HG03103 (cell line): ENCODE measurements at regions not wholly inside any gene's neighbourhood (a gene's known extent, or its start where the extent isn't known, plus 50 kb on each side); places are given as distances from the start of the nearest gene placed in this dataset.
"Not testable (repeated sequence)": the region's sequence is repeated elsewhere in the genome, so short reads cannot be mapped to it uniquely, and the experiment has no call there.

ENCODE experiments used
- ATAC-seq: cut with Tn5 transposase; IDR thresholded peaks from one replicate; pipeline ENCODE4 v1.9.1; 2021; ENCODE audit warnings: low read depth; ENCODE audit not compliant: unreplicated experiment

DNA sequence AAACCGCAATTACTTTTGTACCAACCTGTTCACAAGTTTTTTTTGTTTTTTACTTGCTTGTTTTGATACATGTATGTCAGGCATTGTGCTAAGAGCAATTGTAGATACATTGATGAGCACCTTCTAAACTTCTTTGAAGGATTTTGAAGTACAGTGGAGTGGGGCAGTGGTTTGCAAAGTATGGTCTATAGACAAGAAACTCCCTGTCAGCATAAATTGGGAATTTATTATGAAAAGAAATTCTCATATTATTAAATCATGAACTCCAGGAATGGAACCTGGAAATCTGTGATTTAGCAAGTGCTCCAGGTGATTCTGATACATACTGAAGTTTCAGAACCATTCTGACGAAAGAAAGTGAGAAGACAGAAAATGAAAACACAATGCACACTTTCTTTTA is 733.4 kb downstream of the C4orf33 start:
- ATAC-seq = no peak

GRCh38 chr4:129839687-129840086 is 743.7 kb downstream of the C4orf33 start:
- no peak for ATAC-seq

- no peak for ATAC-seq
Measured at GRCh38 chr4:129842096-129842495, 746.1 kb downstream of the C4orf33 start.

DNA sequence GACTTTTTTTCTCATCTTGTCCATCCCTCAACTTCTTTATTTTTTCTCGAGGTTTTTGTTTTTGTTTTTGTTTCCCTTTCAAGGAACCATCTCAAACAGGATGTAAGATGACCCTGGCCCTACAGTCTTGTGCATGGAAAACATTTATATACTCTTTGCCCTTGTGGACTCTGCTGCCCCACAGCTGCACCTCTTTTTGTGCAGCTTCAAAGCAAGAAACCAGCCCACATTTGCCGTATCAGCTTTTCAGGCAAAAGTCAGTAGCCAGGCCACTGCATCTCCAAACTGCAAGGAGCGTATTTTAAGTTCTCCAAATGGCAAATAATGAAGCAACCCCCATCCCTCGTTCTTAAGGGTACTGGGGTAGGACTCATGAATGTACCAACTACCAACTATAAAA is 756.5 kb downstream of the C4orf33 start:
- no peak for ATAC-seq

DNA sequence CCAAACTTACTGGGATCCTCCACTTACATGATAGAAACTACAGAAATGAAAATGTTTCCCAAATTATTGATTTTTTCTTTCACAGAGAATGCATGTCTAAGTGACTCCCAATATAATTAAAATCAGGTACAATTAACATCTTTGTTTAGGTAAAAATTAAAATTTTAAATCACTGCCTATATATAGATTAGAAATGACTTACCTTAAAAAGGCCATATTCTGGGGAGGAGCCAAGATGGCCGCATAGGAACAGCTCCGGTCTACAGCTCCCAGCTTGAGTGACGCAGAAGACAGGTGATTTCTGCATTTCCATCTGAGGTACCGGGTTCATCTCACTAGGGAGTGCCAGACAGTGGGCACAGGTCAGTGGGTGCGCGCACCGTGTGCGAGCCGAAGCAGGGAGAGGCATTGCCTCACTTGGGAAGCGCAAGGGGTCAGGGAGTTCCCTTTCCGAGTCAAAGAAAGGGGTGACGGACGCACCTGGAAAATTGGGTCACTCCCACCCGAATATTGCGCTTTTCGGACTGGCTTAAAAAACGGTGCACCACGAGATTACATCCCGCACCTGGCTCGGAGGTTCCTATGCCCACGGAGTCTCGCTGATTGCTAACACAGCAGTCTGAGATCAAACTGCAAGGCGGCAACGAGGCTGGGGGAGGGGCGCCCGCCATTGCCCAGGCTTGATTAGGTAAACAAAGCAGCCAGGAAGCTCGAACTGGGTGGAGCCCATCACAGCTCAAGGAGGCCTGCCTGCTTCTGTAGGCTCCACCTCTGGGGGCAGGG is 757.9 kb downstream of the C4orf33 start:
- not testable (repeated sequence) for ATAC-seq

DNA sequence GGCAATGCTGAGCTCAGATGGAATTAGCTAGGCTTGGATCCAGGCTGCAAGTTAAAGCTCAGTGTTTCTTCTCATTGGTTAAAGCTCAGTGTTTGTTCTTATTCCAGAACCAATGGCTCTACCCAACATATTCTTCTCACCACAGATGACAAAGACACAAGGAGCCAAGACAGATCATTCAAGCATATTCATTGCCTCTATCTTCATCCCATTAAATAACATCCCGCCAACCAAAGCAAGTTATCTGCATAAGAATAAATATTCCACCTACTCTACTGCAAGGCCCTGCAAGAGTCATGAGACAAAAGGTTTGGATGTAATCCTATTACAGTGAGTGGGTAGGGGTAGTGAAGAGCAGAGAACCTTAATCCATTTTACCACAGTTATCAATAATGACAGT is 766.5 kb downstream of the C4orf33 start:
- no peak for ATAC-seq

DNA sequence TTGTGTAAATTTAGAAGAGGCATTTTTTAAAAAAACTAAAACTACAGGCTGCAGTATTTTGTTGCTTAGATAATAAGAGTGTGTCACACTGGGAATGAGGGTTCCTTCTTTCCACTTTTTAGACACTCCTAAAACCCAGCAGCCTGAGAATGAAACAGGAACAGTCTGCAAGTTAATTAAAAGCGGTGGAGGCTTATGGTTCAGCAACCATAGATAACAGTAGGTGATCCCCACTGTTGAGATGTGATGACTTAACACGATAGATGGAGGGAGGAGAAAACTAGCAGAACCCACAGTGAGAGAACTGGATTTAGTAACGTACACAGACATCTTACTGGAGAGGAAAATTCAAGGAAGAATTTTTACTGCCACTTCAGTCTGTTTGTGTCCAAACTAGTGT is 767.3 kb downstream of the C4orf33 start:
- ATAC-seq = no peak

DNA sequence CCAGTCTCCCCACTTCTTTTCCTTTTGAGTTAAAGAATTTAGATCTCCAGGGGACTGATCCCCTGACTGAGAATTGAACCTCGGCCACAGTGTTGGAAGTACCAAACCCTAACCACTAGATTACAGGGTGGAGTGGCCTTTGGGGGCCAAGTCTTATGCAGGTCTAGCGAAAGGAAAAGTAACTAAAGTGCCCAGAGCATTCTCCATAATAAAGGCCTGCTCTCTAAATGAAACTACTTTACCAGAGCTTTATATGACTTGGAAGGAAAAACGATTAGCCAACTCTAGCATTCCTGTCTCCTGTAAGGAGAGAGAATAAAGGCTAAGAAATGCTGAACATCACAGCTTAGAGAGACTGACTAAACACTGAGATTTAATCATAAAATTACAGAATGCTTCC is 788.0 kb downstream of the C4orf33 start:
- ATAC-seq = no peak

GRCh38 chr4:129897111-129897510 is 801.2 kb downstream of the C4orf33 start:
- ATAC-seq = no peak

GRCh38 chr4:129899849-129900248 is 803.9 kb downstream of the C4orf33 start:
- no peak for ATAC-seq

DNA sequence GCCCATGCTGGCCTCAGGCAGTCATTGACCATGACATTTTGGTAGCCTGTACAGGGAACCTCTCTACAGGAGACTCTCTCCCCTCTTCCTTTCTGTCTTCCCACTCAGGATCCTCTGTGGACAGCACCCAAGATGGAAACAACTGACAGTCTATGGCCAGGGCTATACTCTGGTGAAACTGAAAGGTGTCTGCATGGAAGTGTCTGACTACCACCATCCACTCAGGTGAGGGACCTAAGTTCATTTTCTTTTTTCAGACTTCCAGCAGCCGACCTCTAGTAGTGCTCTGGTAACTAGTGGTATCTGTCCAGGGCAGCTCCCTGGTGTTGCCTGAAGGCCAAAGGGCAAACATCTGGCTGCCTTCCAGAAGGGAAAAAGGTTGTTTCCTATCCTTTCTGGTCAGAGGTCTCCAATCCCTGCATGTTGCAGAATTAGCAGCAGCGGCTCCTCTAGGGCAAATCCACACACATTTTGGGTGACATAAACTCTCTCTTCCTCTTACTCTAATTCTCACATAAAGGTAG is 804.5 kb downstream of the C4orf33 start:
- no peak for ATAC-seq

DNA sequence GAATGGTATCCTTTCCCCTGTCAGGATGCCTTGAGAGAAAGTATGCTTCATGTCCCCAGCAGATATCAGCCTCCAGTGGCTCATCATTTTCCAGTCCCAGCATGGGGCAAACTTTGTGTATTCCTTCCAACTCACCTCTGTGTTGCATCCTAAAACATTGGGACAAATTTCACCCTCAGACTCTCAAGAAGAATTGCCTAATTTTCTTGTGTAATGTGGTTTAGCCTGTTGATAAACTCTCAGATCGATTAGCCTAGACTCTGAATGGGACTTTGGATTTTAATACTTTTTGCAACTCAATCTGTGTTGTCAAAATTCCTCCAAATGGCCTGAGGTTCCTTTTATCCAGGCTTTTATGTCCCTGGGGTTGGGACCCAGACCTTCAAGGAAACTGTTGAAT is 805.3 kb downstream of the C4orf33 start:
- ATAC-seq = no peak

GRCh38 chr4:129903861-129904260 is 807.9 kb downstream of the C4orf33 start:
- ATAC-seq = no peak

DNA sequence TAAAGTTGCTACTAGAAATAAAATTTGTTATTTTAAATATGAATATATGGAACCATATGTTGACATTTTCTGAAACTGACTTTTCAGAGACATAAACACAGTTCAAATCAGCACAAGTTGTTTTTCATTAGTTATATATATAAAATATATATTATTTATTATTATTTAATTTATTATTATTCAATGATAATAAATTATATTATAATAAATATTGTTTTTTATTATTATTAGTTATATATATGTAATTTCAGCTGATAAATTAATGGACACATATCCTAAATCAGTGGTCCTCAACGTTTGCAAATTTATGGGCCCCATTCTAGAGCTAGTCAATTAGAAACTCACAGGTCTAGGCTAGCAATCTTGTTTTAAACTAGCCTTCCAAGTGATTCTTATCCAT is 809.3 kb downstream of the C4orf33 start:
- ATAC-seq = no peak

DNA sequence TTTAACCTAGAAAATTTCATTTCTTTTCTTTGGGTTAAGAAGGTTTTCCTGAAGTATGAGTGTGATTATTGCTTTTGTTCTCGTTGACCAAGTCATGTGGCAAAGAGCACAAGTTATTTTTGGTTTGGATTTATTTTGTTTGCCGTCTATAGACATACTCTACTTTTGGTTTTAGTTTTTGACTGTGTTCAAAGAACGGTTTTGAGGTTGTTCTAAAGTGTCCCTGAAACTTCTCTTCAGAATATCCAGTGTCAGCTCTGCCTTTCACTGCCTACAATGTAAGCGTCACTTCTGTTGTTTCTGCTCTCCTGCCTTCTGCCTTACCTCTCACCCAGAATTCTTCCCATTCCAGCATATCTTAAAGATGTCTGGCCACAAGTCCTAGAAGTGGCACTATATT is 812.2 kb downstream of the C4orf33 start:
- no peak for ATAC-seq

DNA sequence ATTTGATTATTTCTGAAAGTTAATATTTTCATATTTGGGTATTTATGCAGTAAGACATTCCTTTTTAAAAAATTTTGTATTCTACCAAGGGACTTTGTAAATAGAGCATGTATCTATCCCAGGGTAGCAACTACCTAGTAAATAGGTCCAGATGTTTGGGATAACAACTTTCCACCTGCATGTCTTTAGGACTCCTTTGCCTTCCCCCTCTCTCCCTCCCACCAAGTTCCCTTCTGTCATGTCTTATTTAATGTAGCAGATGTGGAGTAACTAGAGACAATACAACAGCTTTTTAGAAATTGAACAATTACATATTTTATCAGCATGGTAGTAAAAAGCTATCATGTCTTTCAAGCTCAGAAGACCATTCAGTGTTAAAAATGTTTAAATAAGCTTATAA is 821.0 kb downstream of the C4orf33 start:
- no peak for ATAC-seq

- ATAC-seq = no peak
Measured at GRCh38 chr4:129917651-129918050, 821.7 kb downstream of the C4orf33 start.

DNA sequence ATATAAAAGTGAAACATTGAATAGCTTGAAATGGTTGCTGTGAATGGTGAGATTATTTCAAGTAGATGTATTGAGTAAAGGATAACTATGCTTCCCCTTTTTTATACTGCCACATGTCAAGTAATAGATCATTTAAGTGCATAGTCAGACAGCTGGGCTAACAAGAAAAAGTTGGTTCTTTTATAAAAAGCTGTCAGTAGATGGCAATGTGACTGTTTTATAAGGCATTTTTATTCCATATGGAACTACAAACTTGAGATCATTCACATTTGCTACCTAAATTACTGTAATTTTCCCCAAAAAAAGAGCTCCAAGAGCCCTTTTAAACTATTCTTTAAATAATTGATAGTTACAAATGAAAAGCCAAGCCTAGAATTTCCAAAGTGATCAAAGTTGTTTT is 831.0 kb downstream of the C4orf33 start:
- ATAC-seq = no peak

- ATAC-seq = no peak
Measured at GRCh38 chr4:129929052-129929451, 833.1 kb downstream of the C4orf33 start.

- ATAC-seq = no peak
Measured at GRCh38 chr4:129929984-129930383, 834.0 kb downstream of the C4orf33 start.

GRCh38 chr4:129950217-129950616 is 854.3 kb downstream of the C4orf33 start:
- ATAC-seq = no peak

DNA sequence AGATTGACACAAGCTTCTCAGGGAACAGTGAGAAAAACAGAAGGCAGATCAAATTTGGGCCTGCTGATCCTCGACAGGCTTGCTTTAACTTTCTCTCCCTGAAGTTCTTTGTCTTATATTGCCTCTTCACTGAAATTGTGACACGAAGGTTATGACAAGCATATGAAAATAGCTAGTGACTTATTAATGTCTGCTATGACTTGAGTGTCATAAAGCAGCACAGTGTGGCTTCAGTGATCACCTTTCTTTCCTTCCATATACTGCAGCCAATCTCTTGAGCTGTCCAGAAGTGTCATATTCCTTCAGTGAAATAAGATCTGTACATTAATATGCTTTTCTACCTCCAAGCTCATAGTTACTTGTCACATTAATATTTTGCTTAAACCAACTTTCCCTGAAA is 870.2 kb downstream of the C4orf33 start:
- ATAC-seq = no peak

- ATAC-seq = no peak
Measured at GRCh38 chr4:129968366-129968765, 872.4 kb downstream of the C4orf33 start.
